ENCODE measurements at regions not wholly inside any gene's neighbourhood (a gene's known extent, or its start where the extent isn't known, plus 50 kb on each side); places are given as distances from the start of the nearest gene placed in this dataset.

- TF ChIP-seq YY1 (IDR thresholded peaks at IDR 0.05; ENCODE audit: low read depth), result no peak
- TF ChIP-seq NFIC (IDR thresholded peaks at IDR 0.05), result no peak
- TF ChIP-seq ZBTB7A (IDR thresholded peaks at IDR 0.05; ENCODE audit: low read depth), result no peak
- no peak for TF ChIP-seq RAD21 (IDR thresholded peaks at IDR 0.05; ENCODE audit: low read depth)
- TF ChIP-seq REST (IDR thresholded peaks at IDR 0.05; ENCODE audit: low read depth), result no peak
- no peak for TF ChIP-seq CEBPB (IDR thresholded peaks at IDR 0.05)
- TF ChIP-seq TAF1 (IDR thresholded peaks at IDR 0.05; ENCODE audit: low read depth), result no peak
- TF ChIP-seq FOXM1 (IDR thresholded peaks at IDR 0.05; ENCODE audit: borderline replicate concordance, low read depth), result no peak
- no peak for TF ChIP-seq CREB1 (IDR thresholded peaks at IDR 0.05; ENCODE audit: low read depth)
- TF ChIP-seq MAX (IDR thresholded peaks at IDR 0.05), result no peak
- TF ChIP-seq EP300 (IDR thresholded peaks at IDR 0.05; ENCODE audit: borderline replicate concordance), result no peak
- TF ChIP-seq TEAD4 (IDR thresholded peaks at IDR 0.05), result no peak
- TF ChIP-seq TCF12 (IDR thresholded peaks at IDR 0.05; ENCODE audit: low read depth), result no peak
- TF ChIP-seq EGR1 (IDR thresholded peaks at IDR 0.05), result no peak
Measured at GRCh38 chr20:53702617-53703016, 109.0 kb upstream of the ZNF217 start.

Measured in Ishikawa (cell line).